Neural progenitor cell (in vitro differentiated cells): ENCODE measurements at regions not wholly inside any gene's neighbourhood (a gene's known extent, or its start where the extent isn't known, plus 50 kb on each side); places are given as distances from the start of the nearest gene placed in this dataset.

Source experiments
- CTCF ChIP-seq: fragments of 200-600 bp; sonication (generic); IDR thresholded peaks from 2 replicates; pipeline ENCODE4 v1.5.1; 2017; ENCODE audit warnings: antibody characterized with exemption, mild to moderate bottlenecking
- EZH2 ChIP-seq: fragments of 200-600 bp; sonication (generic); IDR thresholded peaks from 2 replicates; pipeline ENCODE4 v1.6.1; 2017; ENCODE audit warnings: antibody characterized with exemption, mild to moderate bottlenecking, moderate library complexity

- no peak for TF ChIP-seq CTCF
- no peak for TF ChIP-seq EZH2
These were observed 63.2 kb upstream of the ATP5MC3 start for GRCh38 chr2:175244697-175245096.
